ENCODE measurements at regions not wholly inside any gene's neighbourhood (a gene's known extent, or its start where the extent isn't known, plus 50 kb on each side); places are given as distances from the start of the nearest gene placed in this dataset.

GRCh38 chr13:73323615-73324014 lies 264.8 kb downstream of the KLF5 start:
- H3K4me1 ChIP-seq, result no peaks in the 10 kb centered on the region
- DNase-seq (ENCODE audit: low spot score in 2 of 2), result no peak
- TF ChIP-seq CTCF (IDR thresholded peaks at IDR 0.05), result no peak
- H3K9me3 ChIP-seq, result no peaks in the 10 kb centered on the region
- H3K36me3 ChIP-seq, result no peaks in the 10 kb centered on the region
- no peaks in the 10 kb centered on the region for H3K27me3 ChIP-seq
- H3K4me3 ChIP-seq, result no peak overlapping the region
- intact Hi-C loops (cut with DNase I), result no loop called here
- no peak overlapping the region for H3K27ac ChIP-seq

GRCh38 chr13:73321043-73321442 lies 262.2 kb downstream of the KLF5 start:
- intact Hi-C loops (cut with DNase I), result no loop called here
- Histone ChIP-seq H3K4me1 (no peaks in the 10 kb centered on the region), H3K9me3 (no peaks in the 10 kb centered on the region), H3K4me3 (no peak overlapping the region), H3K27me3 (no peaks in the 10 kb centered on the region), H3K27ac (no peak overlapping the region), H3K36me3 (no peaks in the 10 kb centered on the region)
- no peak for DNase-seq (ENCODE audit: low spot score in 2 of 2)
- TF ChIP-seq CTCF (IDR thresholded peaks at IDR 0.05), result no peak

- Histone ChIP-seq H3K4me3 (no peak overlapping the region), H3K27me3 (no peaks in the 10 kb centered on the region), H3K4me1 (no peaks in the 10 kb centered on the region), H3K36me3 (no peaks in the 10 kb centered on the region), H3K9me3 (peaks cover 0 to 12% of the 10 kb centered on the region in 2 donors), H3K27ac (no peak overlapping the region)
- TF ChIP-seq CTCF (IDR thresholded peaks at IDR 0.05), result no peak
- no peak for DNase-seq (ENCODE audit: low spot score in 2 of 2)
- intact Hi-C loops (cut with DNase I), result no loop called here
These were observed 258.3 kb downstream of the KLF5 start for GRCh38 chr13:73317140-73317539.

- Histone ChIP-seq H3K9me3 (peaks cover 0 to 12% of the 10 kb centered on the region in 2 donors), H3K4me3 (no peak overlapping the region), H3K27me3 (no peaks in the 10 kb centered on the region), H3K4me1 (no peaks in the 10 kb centered on the region), H3K27ac (no peak overlapping the region), H3K36me3 (no peaks in the 10 kb centered on the region)
- intact Hi-C loops (cut with DNase I), result no loop called here
- no peak for DNase-seq (ENCODE audit: low spot score in 2 of 2)
- TF ChIP-seq CTCF (IDR thresholded peaks at IDR 0.05), result no peak
These were observed 251.6 kb downstream of the KLF5 start for GRCh38 chr13:73310366-73310765.

GRCh38 chr13:73307481-73307880 lies 248.7 kb downstream of the KLF5 start:
- H3K27ac ChIP-seq, result no peak overlapping the region
- intact Hi-C loops (cut with DNase I), result no loop called here
- no peak for DNase-seq (ENCODE audit: low spot score in 2 of 2)
- H3K4me3 ChIP-seq, result no peak overlapping the region
- no peak for TF ChIP-seq CTCF (IDR thresholded peaks at IDR 0.05)
- H3K27me3 ChIP-seq, result no peaks in the 10 kb centered on the region
- H3K36me3 ChIP-seq, result no peaks in the 10 kb centered on the region
- H3K4me1 ChIP-seq, result no peaks in the 10 kb centered on the region
- peaks cover 0 to under 1% of the 10 kb centered on the region in 2 donors for H3K9me3 ChIP-seq

- H3K27ac ChIP-seq, result no peak overlapping the region
- no peak overlapping the region for H3K4me3 ChIP-seq
- no peaks in the 10 kb centered on the region for H3K27me3 ChIP-seq
- H3K4me1 ChIP-seq, result no peaks in the 10 kb centered on the region
- no peak for TF ChIP-seq CTCF (IDR thresholded peaks at IDR 0.05)
- H3K36me3 ChIP-seq, result no peaks in the 10 kb centered on the region
- intact Hi-C loops (cut with DNase I), result no loop called here
- H3K9me3 ChIP-seq, result no peaks in the 10 kb centered on the region
- DNase-seq (ENCODE audit: low spot score in 2 of 2), result no peak
These were observed 247.9 kb downstream of the KLF5 start for GRCh38 chr13:73306688-73307087.
